ENCODE measurements at regions not wholly inside any gene's neighbourhood (a gene's known extent, or its start where the extent isn't known, plus 50 kb on each side); places are given as distances from the start of the nearest gene placed in this dataset.
"Not testable (repeated sequence)": the region's sequence is repeated elsewhere in the genome, so short reads cannot be mapped to it uniquely, and the experiment has no call there.

GRCh38 chr20:40875116-40876085, 153.2 kb upstream of the TOP1 start:
- Mint-ChIP-seq H3K4me1 (peaks cover 7% of the 10 kb centered on the region), H3K4me3 (no peak overlapping the region), H3K36me3 (ENCODE audit: insufficient read depth) (no peaks in the 10 kb centered on the region), H3K27me3 (no peaks in the 10 kb centered on the region), H3K27ac (ENCODE audit: low read depth) (no peak overlapping the region), H3K9me3 (peaks cover under 1% of the 10 kb centered on the region)
- DNase-seq (ENCODE audit: low spot score in 2 of 2) (no peak), ATAC-seq (replicated peaks; ENCODE audit: extremely low read depth, poor library complexity, severe bottlenecking) (no peak)

- not testable (repeated sequence) for H3K27me3 Mint-ChIP-seq; H3K9me3 Mint-ChIP-seq; DNase-seq (ENCODE audit: low spot score in 2 of 2); H3K4me3 Mint-ChIP-seq; ATAC-seq (replicated peaks; ENCODE audit: extremely low read depth, poor library complexity, severe bottlenecking); H3K27ac Mint-ChIP-seq (ENCODE audit: low read depth); H3K36me3 Mint-ChIP-seq (ENCODE audit: insufficient read depth)
- peaks cover 24% of the 10 kb centered on the region for H3K4me1 Mint-ChIP-seq
Measured at GRCh38 chr20:40878099-40878498, 150.5 kb upstream of the TOP1 start.

GRCh38 chr20:40880063-40880728, 148.4 kb upstream of the TOP1 start:
- Mint-ChIP-seq H3K36me3 (ENCODE audit: insufficient read depth) (no peaks in the 10 kb centered on the region), H3K4me3 (no peak overlapping the region), H3K9me3 (peaks cover 5% of the 10 kb centered on the region), H3K27me3 (no peaks in the 10 kb centered on the region), H3K27ac (ENCODE audit: low read depth) (peak overlapping the region; percentile 4), H3K4me1 (peaks cover 32% of the 10 kb centered on the region)
- no peak for ATAC-seq (replicated peaks; ENCODE audit: extremely low read depth, poor library complexity, severe bottlenecking)
- no peak for DNase-seq (ENCODE audit: low spot score in 2 of 2)

GRCh38 chr20:40880729-40881109, 147.9 kb upstream of the TOP1 start:
- Mint-ChIP-seq H3K4me3 (no peak overlapping the region), H3K4me1 (peaks cover 32% of the 10 kb centered on the region), H3K27me3 (no peaks in the 10 kb centered on the region), H3K9me3 (peaks cover 5% of the 10 kb centered on the region), H3K36me3 (ENCODE audit: insufficient read depth) (no peaks in the 10 kb centered on the region), H3K27ac (ENCODE audit: low read depth) (peak overlapping the region; percentile 4)
- DNase-seq (ENCODE audit: low spot score in 2 of 2), result no peak
- no peak for ATAC-seq (replicated peaks; ENCODE audit: extremely low read depth, poor library complexity, severe bottlenecking)

GRCh38 chr20:40882152-40882551, 146.5 kb upstream of the TOP1 start:
- peaks cover 5% of the 10 kb centered on the region for H3K9me3 Mint-ChIP-seq
- peak overlapping the region; percentile 33 for H3K4me3 Mint-ChIP-seq
- DNase-seq (ENCODE audit: low spot score in 2 of 2), result no peak
- H3K4me1 Mint-ChIP-seq, result peaks cover 32% of the 10 kb centered on the region
- H3K27ac Mint-ChIP-seq (ENCODE audit: low read depth), result peak overlapping the region; percentile 38
- peaks cover 6% of the 10 kb centered on the region for H3K27me3 Mint-ChIP-seq
- peak; percentile 68 for ATAC-seq (replicated peaks; ENCODE audit: extremely low read depth, poor library complexity, severe bottlenecking)
- H3K36me3 Mint-ChIP-seq (ENCODE audit: insufficient read depth), result no peaks in the 10 kb centered on the region

- Mint-ChIP-seq H3K27me3 (peaks cover 6% of the 10 kb centered on the region), H3K4me3 (peak overlapping the region; percentile 33), H3K36me3 (ENCODE audit: insufficient read depth) (no peaks in the 10 kb centered on the region), H3K4me1 (peaks cover 32% of the 10 kb centered on the region), H3K9me3 (peaks cover 5% of the 10 kb centered on the region), H3K27ac (ENCODE audit: low read depth) (peak overlapping the region; percentile 52)
- no peak for ATAC-seq (replicated peaks; ENCODE audit: extremely low read depth, poor library complexity, severe bottlenecking)
- no peak for DNase-seq (ENCODE audit: low spot score in 2 of 2)
Measured at GRCh38 chr20:40883097-40883496, 145.5 kb upstream of the TOP1 start.

- no peak for ATAC-seq (replicated peaks; ENCODE audit: extremely low read depth, poor library complexity, severe bottlenecking)
- DNase-seq (ENCODE audit: low spot score in 2 of 2), result no peak
- H3K9me3 Mint-ChIP-seq, result no peaks in the 10 kb centered on the region
- peaks cover 6% of the 10 kb centered on the region for H3K27me3 Mint-ChIP-seq
- no peak overlapping the region for H3K27ac Mint-ChIP-seq (ENCODE audit: low read depth)
- no peaks in the 10 kb centered on the region for H3K36me3 Mint-ChIP-seq (ENCODE audit: insufficient read depth)
- H3K4me1 Mint-ChIP-seq, result peaks cover 18% of the 10 kb centered on the region
- no peak overlapping the region for H3K4me3 Mint-ChIP-seq
Measured at GRCh38 chr20:40887105-40887504, 141.5 kb upstream of the TOP1 start.

GRCh38 chr20:40889266-40889665, 139.4 kb upstream of the TOP1 start:
- not testable (repeated sequence) for H3K36me3 Mint-ChIP-seq (ENCODE audit: insufficient read depth); H3K27me3 Mint-ChIP-seq; ATAC-seq (replicated peaks; ENCODE audit: extremely low read depth, poor library complexity, severe bottlenecking); DNase-seq (ENCODE audit: low spot score in 2 of 2); H3K4me1 Mint-ChIP-seq; H3K27ac Mint-ChIP-seq (ENCODE audit: low read depth); H3K9me3 Mint-ChIP-seq; H3K4me3 Mint-ChIP-seq

GRCh38 chr20:40890181-40890580, 138.4 kb upstream of the TOP1 start:
- DNase-seq (ENCODE audit: low spot score in 2 of 2), result no peak
- Mint-ChIP-seq H3K36me3 (ENCODE audit: insufficient read depth) (no peaks in the 10 kb centered on the region), H3K4me1 (peaks cover 5% of the 10 kb centered on the region), H3K9me3 (no peaks in the 10 kb centered on the region), H3K27me3 (peaks cover 6% of the 10 kb centered on the region), H3K27ac (ENCODE audit: low read depth) (no peak overlapping the region), H3K4me3 (no peak overlapping the region)
- ATAC-seq (replicated peaks; ENCODE audit: extremely low read depth, poor library complexity, severe bottlenecking), result no peak

- no peaks in the 10 kb centered on the region for H3K36me3 Mint-ChIP-seq (ENCODE audit: insufficient read depth)
- peaks cover 6% of the 10 kb centered on the region for H3K27me3 Mint-ChIP-seq
- no peaks in the 10 kb centered on the region for H3K9me3 Mint-ChIP-seq
- H3K4me3 Mint-ChIP-seq, result no peak overlapping the region
- peaks cover 5% of the 10 kb centered on the region for H3K4me1 Mint-ChIP-seq
- H3K27ac Mint-ChIP-seq (ENCODE audit: low read depth), result no peak overlapping the region
- no peak for DNase-seq (ENCODE audit: low spot score in 2 of 2)
- ATAC-seq (replicated peaks; ENCODE audit: extremely low read depth, poor library complexity, severe bottlenecking), result no peak
Measured at GRCh38 chr20:40890635-40891034, 138.0 kb upstream of the TOP1 start.

- H3K4me1 Mint-ChIP-seq, result peaks cover 5% of the 10 kb centered on the region
- H3K36me3 Mint-ChIP-seq (ENCODE audit: insufficient read depth), result peaks cover 3% of the 10 kb centered on the region
- H3K27ac Mint-ChIP-seq (ENCODE audit: low read depth), result no peak overlapping the region
- no peak for DNase-seq (ENCODE audit: low spot score in 2 of 2)
- H3K4me3 Mint-ChIP-seq, result no peak overlapping the region
- no peak for ATAC-seq (replicated peaks; ENCODE audit: extremely low read depth, poor library complexity, severe bottlenecking)
- peaks cover 4% of the 10 kb centered on the region for H3K27me3 Mint-ChIP-seq
- no peaks in the 10 kb centered on the region for H3K9me3 Mint-ChIP-seq
Measured at GRCh38 chr20:40891351-40891750, 137.3 kb upstream of the TOP1 start.

- Mint-ChIP-seq H3K36me3 (ENCODE audit: insufficient read depth) (peaks cover 3% of the 10 kb centered on the region), H3K27me3 (no peaks in the 10 kb centered on the region), H3K27ac (ENCODE audit: low read depth) (no peak overlapping the region), H3K4me1 (peaks cover 5% of the 10 kb centered on the region), H3K9me3 (no peaks in the 10 kb centered on the region), H3K4me3 (no peak overlapping the region)
- no peak for ATAC-seq (replicated peaks; ENCODE audit: extremely low read depth, poor library complexity, severe bottlenecking)
- DNase-seq (ENCODE audit: low spot score in 2 of 2), result no peak
Measured at GRCh38 chr20:40892642-40893041, 136.0 kb upstream of the TOP1 start.
